Tibial artery (tissue), 4 donors: ENCODE measurements at regions not wholly inside any gene's neighbourhood (a gene's known extent, or its start where the extent isn't known, plus 50 kb on each side); places are given as distances from the start of the nearest gene placed in this dataset.
A peak's percentile ranks its signal among the peaks of the same experiment; 100 is the strongest.
"Not testable (repeated sequence)": the region's sequence is repeated elsewhere in the genome, so short reads cannot be mapped to it uniquely, and the experiment has no call there.

Source experiments
- DNase-seq, 2 donors: peaks; one replicate each; pipeline ENCODE4 v3.0.0-alpha.2; 2019
- H3K27ac ChIP-seq, 2 donors: fragments of 200-600 bp; sonication (generic) in 1 of 2; 1 replicate in 1 of 2; 2 replicates in 1 of 2; pipeline ENCODE4 v1.5.1; 2018 to 2019; ENCODE audit warnings: mild to moderate bottlenecking in 1 of 2
- H3K27me3 ChIP-seq, 2 donors: fragments of 200-600 bp; sonication (generic) in 1 of 2; one replicate each; pipeline versions ENCODE4 v1.5.1 to v1.6.0; 2016 to 2019
- H3K36me3 ChIP-seq, 3 donors: fragments of 200-600 bp; sonication (generic) in 2 of 3; one replicate each; pipeline ENCODE4 v1.5.1; 2016 to 2019; ENCODE audit warnings: mild to moderate bottlenecking in 2 of 3
- H3K4me1 ChIP-seq, 4 donors: fragments of 200-600 bp; sonication (generic) in 2 of 4; 1 replicate in 3 of 4; 2 replicates in 1 of 4; pipeline ENCODE4 v1.5.1; 2016 to 2019
- H3K4me3 ChIP-seq, 2 donors: fragments of 200-600 bp; sonication (generic) in 1 of 2; 1 replicate in 1 of 2; 2 replicates in 1 of 2; pipeline ENCODE4 v1.5.1; 2018 to 2019; ENCODE audit warnings: mild to moderate bottlenecking in 2 of 2
- H3K9me3 ChIP-seq, 3 donors: fragments of 200-600 bp; sonication (generic) in 1 of 3; one replicate each; pipeline ENCODE4 v1.5.1; 2016 to 2019
- intact Hi-C: fragments of 100-400 bp; cut with DNase I; formaldehyde crosslinking; loops from one replicate; pipeline ENCODE4 v1.15.0; 2023; ENCODE audit warnings: low total_unique reads
- TF ChIP-seq, protein P1 (sequence below), 2 experiments: fragments of 200-600 bp in 1 of 2; fragments of 450-650 bp in 1 of 2; IDR thresholded peaks; one replicate each; pipeline ENCODE4 v1.5.1; 2017 to 2019; ENCODE audit warnings: antibody characterized with exemption in 2 of 2, mild to moderate bottlenecking in 1 of 2, moderate library complexity in 1 of 2

DNA sequence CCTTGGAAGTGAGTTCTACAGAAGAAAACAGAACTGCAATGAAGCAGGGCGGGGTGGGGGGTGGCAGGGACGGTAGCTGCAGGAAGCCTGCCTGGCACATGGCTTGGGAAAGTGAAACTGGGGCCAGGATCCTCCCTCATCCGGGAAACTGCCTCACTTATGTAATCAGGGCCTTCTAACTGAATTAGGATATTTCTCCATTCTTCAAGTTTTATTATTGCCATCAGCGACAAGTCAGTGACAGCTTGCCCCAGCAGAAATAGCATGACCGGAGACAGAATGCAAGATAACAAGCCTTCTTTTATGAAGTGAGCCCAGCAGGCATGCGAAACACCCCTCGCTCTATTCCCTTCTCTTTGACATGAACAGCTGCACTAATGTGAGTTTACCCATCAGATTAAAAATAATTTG, 77.5 kb upstream of the CACUL1 start:
- H3K27ac ChIP-seq, result no peak overlapping the region
- DNase-seq, result peak; percentile 66 to 81
- H3K27me3 ChIP-seq, result no peaks in the 10 kb centered on the region
- intact Hi-C loops, result no loop called here
- TF ChIP-seq, protein P1, sequence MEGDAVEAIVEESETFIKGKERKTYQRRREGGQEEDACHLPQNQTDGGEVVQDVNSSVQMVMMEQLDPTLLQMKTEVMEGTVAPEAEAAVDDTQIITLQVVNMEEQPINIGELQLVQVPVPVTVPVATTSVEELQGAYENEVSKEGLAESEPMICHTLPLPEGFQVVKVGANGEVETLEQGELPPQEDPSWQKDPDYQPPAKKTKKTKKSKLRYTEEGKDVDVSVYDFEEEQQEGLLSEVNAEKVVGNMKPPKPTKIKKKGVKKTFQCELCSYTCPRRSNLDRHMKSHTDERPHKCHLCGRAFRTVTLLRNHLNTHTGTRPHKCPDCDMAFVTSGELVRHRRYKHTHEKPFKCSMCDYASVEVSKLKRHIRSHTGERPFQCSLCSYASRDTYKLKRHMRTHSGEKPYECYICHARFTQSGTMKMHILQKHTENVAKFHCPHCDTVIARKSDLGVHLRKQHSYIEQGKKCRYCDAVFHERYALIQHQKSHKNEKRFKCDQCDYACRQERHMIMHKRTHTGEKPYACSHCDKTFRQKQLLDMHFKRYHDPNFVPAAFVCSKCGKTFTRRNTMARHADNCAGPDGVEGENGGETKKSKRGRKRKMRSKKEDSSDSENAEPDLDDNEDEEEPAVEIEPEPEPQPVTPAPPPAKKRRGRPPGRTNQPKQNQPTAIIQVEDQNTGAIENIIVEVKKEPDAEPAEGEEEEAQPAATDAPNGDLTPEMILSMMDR (IDR thresholded peaks at IDR 0.05), result no peak
- H3K4me3 ChIP-seq, result no peak overlapping the region
- no peaks in the 10 kb centered on the region for H3K36me3 ChIP-seq
- H3K9me3 ChIP-seq, result no peaks in the 10 kb centered on the region
- H3K4me1 ChIP-seq, result peaks cover 0 to 9% (median 7%) of the 10 kb centered on the region in 4 donors

DNA sequence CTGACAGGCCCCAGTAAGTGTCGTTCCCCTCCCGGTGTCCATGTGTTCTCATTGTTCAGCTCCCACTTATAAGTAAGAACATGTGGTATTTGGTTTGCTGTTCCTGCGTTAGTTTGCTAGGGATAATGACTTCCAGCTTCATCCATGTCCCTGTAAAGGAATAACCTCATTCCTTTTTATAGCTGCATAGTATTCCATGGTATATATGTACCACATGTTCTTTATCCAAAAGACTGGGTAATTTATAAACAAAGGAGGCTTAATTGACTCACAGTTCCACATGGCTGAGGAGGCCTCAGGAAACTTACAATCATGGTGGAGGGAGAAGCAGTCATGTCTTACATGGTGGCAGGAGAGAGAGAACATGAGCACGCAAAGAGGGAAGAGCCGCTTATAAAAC, 79.6 kb upstream of the CACUL1 start:
- H3K27me3 ChIP-seq, intact Hi-C loops, H3K4me1 ChIP-seq, H3K27ac ChIP-seq, H3K4me3 ChIP-seq, DNase-seq, H3K9me3 ChIP-seq, H3K36me3 ChIP-seq: not testable (repeated sequence)

DNA sequence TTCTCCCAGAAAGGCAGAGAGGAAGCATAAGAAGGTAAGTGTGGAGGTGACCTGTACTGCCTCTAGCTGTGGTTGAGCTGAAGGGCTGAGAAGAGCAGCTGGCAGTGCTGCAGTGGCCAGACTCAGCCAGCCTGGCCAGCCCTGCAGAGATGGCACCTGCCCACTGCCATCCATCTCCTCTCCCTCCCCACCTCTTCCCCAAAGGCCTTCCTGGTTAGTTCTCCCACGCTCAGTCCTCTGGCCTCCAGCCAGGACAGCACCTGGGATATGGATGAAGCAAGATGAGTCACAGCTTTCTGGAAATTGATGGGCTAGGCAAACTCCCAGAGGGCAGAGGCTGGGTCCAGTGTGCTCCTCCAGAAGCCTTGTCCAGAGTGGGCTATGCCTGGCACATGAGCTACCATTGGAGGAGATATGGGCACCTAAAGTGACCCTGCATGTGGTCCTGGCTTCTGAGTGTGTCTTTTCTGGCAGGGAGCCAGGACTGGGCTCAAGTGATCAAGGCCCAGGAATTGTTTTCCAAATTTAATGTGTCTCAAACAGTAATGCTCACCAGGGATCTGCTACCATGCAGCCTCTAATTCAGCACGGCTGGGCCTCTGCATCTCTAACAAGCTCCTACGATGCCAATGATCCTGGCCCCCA, 81.0 kb upstream of the CACUL1 start:
- TF ChIP-seq, protein P1 (IDR thresholded peaks at IDR 0.05), result no peak
- intact Hi-C loops, result no loop called here
- no peaks in the 10 kb centered on the region for H3K36me3 ChIP-seq
- peaks cover 0 to 9% (median 7%) of the 10 kb centered on the region in 4 donors for H3K4me1 ChIP-seq
- no peaks in the 10 kb centered on the region for H3K9me3 ChIP-seq
- no peak for DNase-seq
- no peak overlapping the region for H3K27ac ChIP-seq
- H3K27me3 ChIP-seq, result no peaks in the 10 kb centered on the region
- no peak overlapping the region for H3K4me3 ChIP-seq

DNA sequence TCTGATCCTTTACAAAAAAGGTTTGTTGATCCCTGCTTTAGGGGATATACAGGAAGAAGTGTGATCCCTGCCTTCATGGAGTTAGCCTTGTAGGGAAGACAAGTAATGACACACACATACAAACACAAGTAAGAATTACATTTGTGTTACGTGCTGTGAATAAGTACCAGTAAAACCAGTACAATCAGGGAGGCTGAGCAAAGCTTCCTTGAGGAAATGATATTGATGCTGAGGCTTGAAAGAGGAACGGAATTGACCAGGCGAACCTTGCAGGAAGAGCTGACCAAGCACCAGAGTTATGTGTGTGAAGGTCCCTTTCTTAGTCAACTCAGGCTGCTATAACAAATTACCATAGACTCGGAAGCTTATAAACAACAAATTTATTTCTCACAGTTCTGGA, 83.6 kb upstream of the CACUL1 start:
- H3K27me3 ChIP-seq, result no peaks in the 10 kb centered on the region
- intact Hi-C loops, result no loop called here
- TF ChIP-seq, protein P1 (IDR thresholded peaks at IDR 0.05), result no peak

DNA sequence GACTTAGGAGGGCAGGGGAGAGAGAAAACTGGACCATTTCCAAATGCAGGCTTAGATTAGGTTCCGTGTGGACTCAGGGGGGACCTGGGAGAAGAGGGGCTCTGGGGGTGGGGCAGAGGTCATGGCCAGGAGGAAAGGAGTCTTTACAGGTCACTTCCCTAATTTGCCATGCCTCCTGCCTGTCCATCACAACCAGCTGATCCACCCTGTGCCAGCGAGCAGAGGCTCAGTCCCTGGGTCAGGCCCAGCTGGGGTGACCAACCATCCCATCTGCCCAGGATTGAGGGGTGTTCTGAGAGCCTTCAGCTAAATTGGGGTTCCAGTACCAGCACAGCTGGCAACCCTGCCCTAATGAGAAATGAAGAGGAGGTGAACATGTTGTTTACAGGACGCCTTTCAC, 84.6 kb upstream of the CACUL1 start:
- Histone ChIP-seq H3K27me3 (no peaks in the 10 kb centered on the region), H3K27ac (no peak overlapping the region), H3K4me1 (no peaks in the 10 kb centered on the region), H3K4me3 (no peak overlapping the region), H3K9me3 (no peaks in the 10 kb centered on the region), H3K36me3 (no peaks in the 10 kb centered on the region)
- no peak for DNase-seq
- TF ChIP-seq, protein P1 (IDR thresholded peaks at IDR 0.05), result no peak
- intact Hi-C loops, result no loop called here

More for the DNA sequence above, 83.6 kb upstream of the CACUL1 start:
- Histone ChIP-seq H3K9me3 (no peaks in the 10 kb centered on the region), H3K27ac (no peak overlapping the region), H3K36me3 (no peaks in the 10 kb centered on the region), H3K4me1 (no peaks in the 10 kb centered on the region), H3K4me3 (no peak overlapping the region)
- DNase-seq, result no peak

DNA sequence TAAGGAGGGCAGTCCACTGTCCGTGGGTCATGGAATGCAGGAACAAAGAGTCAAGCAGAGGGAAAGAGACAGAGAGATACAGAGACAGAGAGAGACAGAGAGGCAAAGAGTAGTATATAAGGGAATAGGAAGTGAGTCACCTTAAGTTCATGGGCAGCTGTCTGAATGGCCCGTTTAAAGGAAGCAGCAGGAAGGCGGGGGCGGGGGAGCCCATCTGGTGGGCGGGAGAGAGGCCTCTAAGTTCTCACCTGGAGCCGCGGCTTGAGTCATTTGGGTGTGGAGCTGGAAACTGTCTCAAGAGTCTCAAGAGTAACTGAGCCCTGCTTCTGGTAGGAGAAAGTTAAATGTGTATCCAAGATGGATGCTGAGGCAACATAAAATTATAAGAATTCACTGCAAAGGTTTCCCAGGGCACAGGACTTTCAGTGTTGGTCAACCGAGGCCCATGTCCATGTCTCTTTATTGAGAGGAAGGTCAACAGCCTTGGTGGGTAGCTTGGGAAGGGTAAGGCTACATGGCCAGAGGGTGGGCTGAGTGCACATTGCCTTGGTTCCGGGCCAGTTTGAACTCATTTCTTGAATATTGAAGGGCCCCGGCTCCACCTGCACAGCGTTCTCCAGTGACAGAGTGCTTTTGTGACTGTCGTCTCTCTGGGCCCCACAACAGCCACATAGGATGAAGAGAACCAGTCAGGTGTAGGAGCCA, 85.5 kb upstream of the CACUL1 start:
- TF ChIP-seq, protein P1 (IDR thresholded peaks at IDR 0.05), result no peak
- intact Hi-C loops, result no loop called here
- H3K4me3 ChIP-seq, result no peak overlapping the region

More for the DNA sequence above, 85.5 kb upstream of the CACUL1 start:
- Histone ChIP-seq H3K36me3 (no peaks in the 10 kb centered on the region), H3K27ac (no peak overlapping the region), H3K9me3 (no peaks in the 10 kb centered on the region), H3K27me3 (no peaks in the 10 kb centered on the region), H3K4me1 (peaks cover 0 to 7% (median 0%) of the 10 kb centered on the region in 4 donors)
- DNase-seq, result no peak
